ENCODE measurements at regions not wholly inside any gene's neighbourhood (a gene's known extent, or its start where the extent isn't known, plus 50 kb on each side); places are given as distances from the start of the nearest gene placed in this dataset.

DNA sequence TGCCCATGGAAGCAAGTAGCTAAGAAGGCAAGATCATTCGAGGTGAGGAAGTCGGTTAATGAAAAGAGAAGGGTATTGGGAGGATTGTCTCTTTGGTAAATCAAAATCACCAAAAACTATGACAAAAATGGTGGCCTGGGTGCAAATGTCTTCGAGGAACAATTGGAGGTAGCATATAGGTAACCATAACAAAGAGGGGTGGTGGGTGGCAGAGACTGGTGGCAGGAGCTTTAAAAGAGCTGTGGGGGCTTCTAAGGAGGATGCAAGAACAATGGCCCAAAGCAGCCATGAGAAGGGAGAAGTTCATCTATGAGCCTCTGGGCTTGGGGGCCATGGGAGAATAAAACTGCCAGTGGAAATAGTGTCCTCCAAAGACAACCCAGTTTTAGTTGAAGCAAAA, 172.2 kb upstream of the PDE1C start:
- TF ChIP-seq, protein P1, sequence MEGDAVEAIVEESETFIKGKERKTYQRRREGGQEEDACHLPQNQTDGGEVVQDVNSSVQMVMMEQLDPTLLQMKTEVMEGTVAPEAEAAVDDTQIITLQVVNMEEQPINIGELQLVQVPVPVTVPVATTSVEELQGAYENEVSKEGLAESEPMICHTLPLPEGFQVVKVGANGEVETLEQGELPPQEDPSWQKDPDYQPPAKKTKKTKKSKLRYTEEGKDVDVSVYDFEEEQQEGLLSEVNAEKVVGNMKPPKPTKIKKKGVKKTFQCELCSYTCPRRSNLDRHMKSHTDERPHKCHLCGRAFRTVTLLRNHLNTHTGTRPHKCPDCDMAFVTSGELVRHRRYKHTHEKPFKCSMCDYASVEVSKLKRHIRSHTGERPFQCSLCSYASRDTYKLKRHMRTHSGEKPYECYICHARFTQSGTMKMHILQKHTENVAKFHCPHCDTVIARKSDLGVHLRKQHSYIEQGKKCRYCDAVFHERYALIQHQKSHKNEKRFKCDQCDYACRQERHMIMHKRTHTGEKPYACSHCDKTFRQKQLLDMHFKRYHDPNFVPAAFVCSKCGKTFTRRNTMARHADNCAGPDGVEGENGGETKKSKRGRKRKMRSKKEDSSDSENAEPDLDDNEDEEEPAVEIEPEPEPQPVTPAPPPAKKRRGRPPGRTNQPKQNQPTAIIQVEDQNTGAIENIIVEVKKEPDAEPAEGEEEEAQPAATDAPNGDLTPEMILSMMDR (IDR thresholded peaks at IDR 0.05), result no peak
- no peak for TF ChIP-seq EP300 (IDR thresholded peaks at IDR 0.05)
- no peak for TF ChIP-seq POLR2A (IDR thresholded peaks at IDR 0.05)
